A204.1 (cell line): ENCODE measurements at regions not wholly inside any gene's neighbourhood (a gene's known extent, or its start where the extent isn't known, plus 50 kb on each side); places are given as distances from the start of the nearest gene placed in this dataset.

ENCODE experiments used
- FAIRE-seq: peaks from 2 replicates; lab custom pipeline; 2012; peaks lifted over from hg19 to GRCh38; lab: Jason Lieb, UNC

GRCh38 chr16:26658915-26659314, 407.8 kb upstream of the C16orf82 start:
- FAIRE-seq: no peak

GRCh38 chr16:26664086-26664485, 402.6 kb upstream of the C16orf82 start:
- FAIRE-seq: no peak

GRCh38 chr16:26665166-26665939, 401.4 kb upstream of the C16orf82 start:
- no peak for FAIRE-seq

- FAIRE-seq: no peak
Observed at GRCh38 chr16:26666486-26666885, 400.2 kb upstream of the C16orf82 start.

GRCh38 chr16:26667307-26667706, 399.4 kb upstream of the C16orf82 start:
- FAIRE-seq: no peak

GRCh38 chr16:26668026-26668425, 398.7 kb upstream of the C16orf82 start:
- no peak for FAIRE-seq

- FAIRE-seq: no peak
Observed at GRCh38 chr16:26672206-26672605, 394.5 kb upstream of the C16orf82 start.

GRCh38 chr16:26673011-26673410, 393.7 kb upstream of the C16orf82 start:
- FAIRE-seq: no peak

GRCh38 chr16:26680671-26681070, 386.1 kb upstream of the C16orf82 start:
- FAIRE-seq: no peak

- no peak for FAIRE-seq
Observed at GRCh38 chr16:26688105-26688504, 378.6 kb upstream of the C16orf82 start.

- no peak for FAIRE-seq
Observed at GRCh38 chr16:26688699-26689098, 378.0 kb upstream of the C16orf82 start.

GRCh38 chr16:26692658-26693057, 374.1 kb upstream of the C16orf82 start:
- FAIRE-seq: no peak

- FAIRE-seq: no peak
Observed at GRCh38 chr16:26697807-26698206, 368.9 kb upstream of the C16orf82 start.

GRCh38 chr16:26700250-26700649, 366.5 kb upstream of the C16orf82 start:
- no peak for FAIRE-seq

GRCh38 chr16:26701243-26701886, 365.4 kb upstream of the C16orf82 start:
- no peak for FAIRE-seq

GRCh38 chr16:26705346-26705745, 361.4 kb upstream of the C16orf82 start:
- no peak for FAIRE-seq

- FAIRE-seq: no peak
Observed at GRCh38 chr16:26708428-26708827, 358.3 kb upstream of the C16orf82 start.

GRCh38 chr16:26709175-26709574, 357.6 kb upstream of the C16orf82 start:
- FAIRE-seq: no peak

- no peak for FAIRE-seq
Observed at GRCh38 chr16:26709754-26710153, 357.0 kb upstream of the C16orf82 start.

GRCh38 chr16:26710450-26710849, 356.3 kb upstream of the C16orf82 start:
- FAIRE-seq: no peak

GRCh38 chr16:26712876-26713275, 353.9 kb upstream of the C16orf82 start:
- FAIRE-seq: no peak

- FAIRE-seq: no peak
Observed at GRCh38 chr16:26715969-26716368, 350.8 kb upstream of the C16orf82 start.

GRCh38 chr16:26717826-26718225, 348.9 kb upstream of the C16orf82 start:
- FAIRE-seq: no peak

- FAIRE-seq: no peak
Observed at GRCh38 chr16:26721290-26721689, 345.4 kb upstream of the C16orf82 start.
